HG03521 (cell line): ENCODE measurements at regions not wholly inside any gene's neighbourhood (a gene's known extent, or its start where the extent isn't known, plus 50 kb on each side); places are given as distances from the start of the nearest gene placed in this dataset.
"Not testable (repeated sequence)": the region's sequence is repeated elsewhere in the genome, so short reads cannot be mapped to it uniquely, and the experiment has no call there.

Experiments
- ATAC-seq: cut with Tn5 transposase; IDR thresholded peaks from one replicate; pipeline ENCODE4 v1.9.1; 2021; ENCODE audit warnings: mild to moderate bottlenecking, moderate library complexity; ENCODE audit not compliant: unreplicated experiment

GRCh38 chrX:39677978-39678791 is 419.6 kb downstream of the BCOR start:
- no peak for ATAC-seq

DNA sequence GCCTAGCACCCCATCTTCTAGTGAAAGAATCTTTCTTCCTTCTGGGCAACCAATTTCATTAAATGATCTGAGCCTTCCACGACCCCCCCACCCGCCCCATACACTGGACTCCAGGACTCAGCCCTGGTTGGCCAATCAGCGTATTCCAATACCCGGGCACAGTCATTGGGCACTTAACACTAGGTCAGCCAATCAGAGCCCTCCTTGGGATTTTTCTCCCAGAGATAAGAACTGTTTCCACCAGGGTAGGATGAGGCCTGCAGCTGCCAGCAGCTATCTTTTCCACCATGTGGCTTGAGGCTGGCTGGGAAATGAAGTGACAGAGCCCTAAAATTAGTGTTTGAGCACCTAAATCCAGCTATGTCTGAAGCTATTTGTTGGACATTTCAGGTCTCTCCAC is 418.8 kb downstream of the BCOR start:
- ATAC-seq, result no peak

DNA sequence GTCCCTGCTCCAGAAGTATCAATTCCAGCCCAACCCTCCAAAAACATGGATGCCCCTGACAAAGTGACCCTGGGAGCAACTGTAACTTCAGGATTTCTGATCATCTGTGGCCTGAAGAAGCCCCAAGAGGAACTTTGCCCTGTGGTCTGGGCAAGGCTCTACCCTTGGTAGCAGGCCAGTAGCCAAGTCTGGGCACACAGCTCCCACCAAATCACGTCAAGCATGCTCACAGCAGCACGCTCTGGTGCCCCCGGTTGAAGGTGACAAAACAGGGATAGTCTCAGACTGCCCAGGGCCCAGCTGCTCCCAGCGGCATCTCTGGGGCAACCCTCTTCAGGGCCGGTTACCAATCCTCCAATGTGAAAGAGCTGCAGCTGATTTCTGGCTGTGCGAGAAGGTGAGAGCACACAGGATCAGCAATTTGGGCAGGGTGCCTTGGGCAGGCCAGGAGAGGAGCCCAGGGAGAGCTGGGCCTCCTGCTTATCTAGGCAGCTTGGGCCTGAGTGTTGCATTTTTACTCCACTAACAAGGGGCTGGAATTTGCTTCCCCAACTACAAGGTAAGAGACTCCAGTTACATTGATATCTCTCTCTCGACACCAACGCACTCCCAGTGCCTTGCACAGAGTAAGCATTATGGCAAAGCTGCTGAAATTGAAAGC is 418.1 kb downstream of the BCOR start:
- ATAC-seq, result no peak

DNA sequence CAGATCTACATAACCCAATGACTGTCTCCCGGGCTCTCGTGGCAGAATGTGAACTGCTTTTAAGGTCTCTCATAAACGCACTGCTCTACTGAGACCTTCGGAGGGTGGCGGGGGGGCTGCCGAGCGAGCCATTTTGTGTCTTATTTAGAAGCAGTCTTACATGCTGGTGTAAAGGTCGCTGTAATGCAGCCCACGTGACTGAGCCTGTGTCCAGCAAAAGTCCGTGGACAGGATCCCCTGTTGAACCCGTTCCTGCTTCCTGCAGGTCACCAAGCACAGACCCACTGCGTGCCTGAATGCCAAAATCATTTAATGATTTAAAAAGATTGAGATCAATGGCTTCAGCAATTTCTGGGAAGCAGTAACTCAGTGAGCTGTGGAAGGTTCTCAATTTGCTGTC is 415.9 kb downstream of the BCOR start:
- no peak for ATAC-seq

DNA sequence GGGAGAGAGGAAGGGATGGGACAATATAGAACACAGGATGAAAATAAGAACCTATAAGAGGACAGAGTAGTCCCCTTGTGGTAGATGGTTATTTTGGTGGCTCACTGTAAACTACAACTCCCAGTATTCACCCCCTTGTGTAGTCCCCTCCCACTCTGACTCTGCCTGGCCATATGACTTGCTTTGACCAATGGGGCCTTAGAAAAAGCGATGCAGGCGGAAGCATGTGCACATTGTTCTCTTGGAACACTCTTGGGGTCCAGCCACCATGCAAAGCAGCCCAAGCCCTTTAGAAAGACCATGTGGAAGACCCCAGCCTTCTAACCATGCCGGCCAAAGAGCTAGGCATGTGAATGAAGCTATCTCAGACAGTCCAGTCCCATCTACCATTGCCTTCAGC is 415.0 kb downstream of the BCOR start:
- ATAC-seq, result no peak

GRCh38 chrX:39688219-39688575 is 409.6 kb downstream of the BCOR start:
- ATAC-seq, result no peak

- ATAC-seq, result no peak
Observed at GRCh38 chrX:39688576-39689375, 409.0 kb downstream of the BCOR start.

DNA sequence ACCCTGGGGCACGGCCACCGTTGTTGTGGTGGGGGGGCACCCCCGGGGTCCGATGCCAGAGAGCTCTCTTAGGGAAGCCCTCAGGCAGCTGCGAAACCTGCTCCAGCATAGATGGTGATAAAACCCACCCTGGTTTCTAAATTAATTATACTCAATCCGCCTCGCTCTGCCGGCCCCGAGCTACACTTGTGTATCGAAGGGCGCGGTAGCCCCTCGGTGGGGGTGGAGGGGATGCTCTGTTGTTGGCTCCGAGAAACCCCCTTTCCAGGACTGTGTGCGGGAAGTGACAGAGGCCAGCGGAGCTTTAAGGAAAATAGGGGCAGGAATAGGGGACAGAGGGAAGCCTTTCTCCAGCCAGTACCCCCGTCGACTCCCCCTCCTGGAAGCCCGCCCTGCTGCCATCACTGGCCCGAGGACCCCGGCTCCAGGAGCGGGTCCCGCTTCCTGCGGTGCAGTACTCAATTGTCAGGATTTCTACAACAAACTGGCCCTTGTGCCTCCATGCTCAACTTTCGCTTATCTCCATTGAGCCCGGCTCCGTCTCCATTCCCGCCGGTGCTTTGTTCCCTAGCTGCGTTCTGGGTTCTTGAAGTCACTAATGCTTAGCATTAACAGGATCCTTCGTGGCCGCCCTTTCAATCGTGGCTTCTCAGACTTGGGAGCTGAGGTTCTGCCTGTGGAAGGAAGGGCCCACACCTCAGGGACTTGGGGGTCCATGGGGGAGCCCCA is 408.2 kb downstream of the BCOR start:
- no peak for ATAC-seq

GRCh38 chrX:39690541-39691415 is 407.0 kb downstream of the BCOR start:
- ATAC-seq, result no peak

DNA sequence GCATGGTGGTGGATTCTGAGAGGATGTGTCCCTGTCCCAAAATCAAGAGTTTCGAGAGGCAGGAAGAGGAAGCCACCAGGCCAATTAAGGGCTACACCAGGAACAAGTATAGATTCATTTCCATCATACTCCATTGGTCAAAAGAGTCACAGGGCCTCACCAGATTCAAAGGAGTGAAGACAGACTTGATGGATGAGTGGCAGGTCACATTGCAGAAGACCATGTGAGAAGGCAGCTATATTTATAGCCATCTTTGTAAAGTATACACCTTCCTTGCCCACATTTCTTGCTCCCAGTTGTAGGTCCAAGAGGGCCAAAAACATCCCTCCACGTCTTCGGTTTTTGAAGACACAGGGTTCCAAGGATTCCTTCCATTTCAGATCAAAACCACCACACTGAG is 406.0 kb downstream of the BCOR start:
- ATAC-seq, result no peak

- ATAC-seq, result no peak
Observed at GRCh38 chrX:39692796-39693195, 405.0 kb downstream of the BCOR start.

DNA sequence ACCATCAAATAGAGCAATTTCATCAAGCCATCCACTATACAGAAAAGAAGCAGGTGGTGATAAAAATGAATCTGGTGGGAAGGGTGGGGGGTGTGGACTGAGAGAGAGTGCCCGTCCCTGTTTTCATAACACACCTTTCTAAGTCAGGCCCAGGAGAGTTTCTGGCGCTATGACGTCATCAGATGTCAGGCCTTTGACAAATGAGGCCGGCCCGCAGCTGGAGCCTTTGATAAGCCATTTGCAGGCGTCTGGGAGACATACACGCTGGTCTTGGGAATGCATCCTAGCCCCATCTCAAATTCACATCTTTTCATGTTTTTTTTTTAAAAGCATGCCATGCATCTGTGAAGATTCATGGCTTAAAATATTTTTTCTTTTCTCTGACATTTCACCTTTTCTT is 404.5 kb downstream of the BCOR start:
- ATAC-seq, result no peak

GRCh38 chrX:39702636-39703035 is 395.1 kb downstream of the BCOR start:
- ATAC-seq, result not testable (repeated sequence)

DNA sequence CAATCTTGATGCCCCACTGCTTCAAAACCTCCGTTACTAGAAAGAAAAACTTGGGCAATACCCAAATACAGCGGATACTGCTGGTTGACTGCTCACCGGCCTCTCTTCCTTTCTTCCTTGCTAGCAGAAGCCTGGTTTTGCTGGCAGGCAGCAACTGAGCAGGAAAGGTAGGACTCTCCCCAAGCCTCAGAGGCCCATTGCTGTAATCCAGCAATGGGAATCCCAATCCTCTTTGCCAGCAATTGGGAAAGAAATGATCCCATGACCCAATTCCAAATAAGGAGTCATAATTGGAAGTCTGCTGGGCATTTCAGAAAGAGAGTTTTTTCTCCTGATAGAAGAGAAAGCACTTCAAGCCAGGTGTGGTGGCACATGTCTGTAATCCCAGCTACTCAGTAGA is 394.5 kb downstream of the BCOR start:
- no peak for ATAC-seq

- ATAC-seq, result no peak
Observed at GRCh38 chrX:39704590-39704989, 393.2 kb downstream of the BCOR start.

- ATAC-seq, result no peak
Observed at GRCh38 chrX:39705290-39705689, 392.5 kb downstream of the BCOR start.

DNA sequence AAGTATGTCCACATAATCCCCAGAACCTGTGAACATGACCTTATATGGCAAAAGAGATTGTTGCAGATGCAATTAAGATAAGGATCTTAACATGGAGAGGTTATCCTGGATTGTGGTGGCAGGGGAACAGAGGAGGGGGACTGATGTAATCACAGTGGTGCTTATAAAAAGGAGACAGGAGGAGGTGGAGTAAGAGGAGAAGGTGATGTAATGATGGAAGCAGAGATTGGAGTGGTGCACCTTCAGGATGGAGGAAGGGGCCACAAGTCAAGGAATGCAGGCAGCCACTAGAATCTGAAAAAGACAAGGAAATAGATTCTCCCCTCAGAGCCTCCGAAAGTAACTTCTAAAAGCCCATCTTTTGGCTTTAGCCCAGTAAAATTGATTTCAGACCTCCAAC is 388.4 kb downstream of the BCOR start:
- ATAC-seq, result no peak

DNA sequence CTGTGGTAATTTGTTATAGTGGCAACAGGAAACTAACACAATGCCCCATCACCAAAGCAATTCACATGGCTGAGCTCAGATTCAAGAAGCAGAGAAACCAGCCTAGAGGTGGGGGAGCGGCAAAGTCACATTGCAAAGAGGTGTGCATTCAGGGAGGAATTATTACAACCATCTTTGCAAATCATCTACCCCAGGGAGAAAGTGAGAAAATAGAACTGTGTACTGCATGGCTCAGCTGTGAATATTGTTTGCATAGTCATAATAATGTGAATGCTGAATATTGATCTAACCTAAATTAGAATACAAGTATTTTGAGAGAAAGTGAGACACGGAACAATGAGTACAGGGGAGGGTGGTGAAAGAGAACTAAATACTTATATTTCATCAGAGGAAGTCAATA is 387.9 kb downstream of the BCOR start:
- ATAC-seq, result no peak

DNA sequence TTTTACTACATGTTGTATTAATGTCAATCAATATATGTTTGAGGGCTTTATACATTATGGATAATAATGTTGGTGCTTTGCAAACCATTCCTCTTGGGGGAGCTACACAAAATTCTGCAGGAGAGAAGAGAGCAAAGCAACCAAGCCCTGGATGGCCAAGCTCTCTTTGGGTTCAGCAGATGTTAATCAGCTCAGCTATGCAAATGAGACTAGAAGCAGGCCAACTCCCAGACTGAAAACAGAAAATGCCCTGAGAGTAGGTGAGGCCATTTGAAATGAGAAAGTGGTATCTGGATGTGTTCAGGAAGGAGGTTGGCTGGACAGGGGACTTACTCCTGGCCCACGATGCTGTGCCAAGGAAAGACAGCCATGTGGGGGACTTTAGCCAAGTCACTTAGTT is 387.0 kb downstream of the BCOR start:
- no peak for ATAC-seq

GRCh38 chrX:39714471-39714870 is 383.3 kb downstream of the BCOR start:
- ATAC-seq, result no peak
